ENCODE measurements at regions not wholly inside any gene's neighbourhood (a gene's known extent, or its start where the extent isn't known, plus 50 kb on each side); places are given as distances from the start of the nearest gene placed in this dataset.

- TF ChIP-seq POLR2A (IDR thresholded peaks at IDR 0.05) (no peak), CTCF (IDR thresholded peaks at IDR 0.05) (no peak)
These were observed 183.7 kb downstream of the GPAM start for GRCh38 chr10:111999915-112000302.
